DND-41 (cell line): ENCODE measurements at regions not wholly inside any gene's neighbourhood (a gene's known extent, or its start where the extent isn't known, plus 50 kb on each side); places are given as distances from the start of the nearest gene placed in this dataset.
"Not testable (repeated sequence)": the region's sequence is repeated elsewhere in the genome, so short reads cannot be mapped to it uniquely, and the experiment has no call there.

ENCODE experiments used
- ATAC-seq: fragments of 200-7000 bp; cut with Tn5 transposase; 3 replicates; pipeline ENCODE4 v1.9.1; 2021; ENCODE audit warnings: low read depth; ENCODE audit not compliant: insufficient read depth
- DNase-seq: peaks from one replicate; pipeline ENCODE4 v3.0.0-alpha.2; 2020
- H2AFZ ChIP-seq: 2 replicates; pipeline ENCODE4 v1.6.0; 2012; ENCODE audit warnings: low read depth, low read length
- H3K27ac ChIP-seq: 2 replicates; pipeline ENCODE4 v1.5.1; 2012; ENCODE audit warnings: low read length, inconsistent platforms
- H3K27me3 ChIP-seq: fragments of 200-600 bp; sonication (generic); 2 replicates; pipeline ENCODE4 v1.6.0; 2012; ENCODE audit warnings: low read length, mild to moderate bottlenecking, inconsistent platforms; ENCODE audit not compliant: insufficient read depth, poor library complexity
- H3K36me3 ChIP-seq: 2 replicates; pipeline ENCODE4 v1.5.1; 2012; ENCODE audit warnings: low read length, inconsistent platforms; ENCODE audit not compliant: insufficient read depth
- H3K4me1 ChIP-seq: 2 replicates; pipeline ENCODE4 v1.5.1; 2012; ENCODE audit warnings: mild to moderate bottlenecking, low read length; ENCODE audit not compliant: insufficient read depth
- H3K4me2 ChIP-seq: 2 replicates; pipeline ENCODE4 v1.6.0; 2012; ENCODE audit warnings: mild to moderate bottlenecking, moderate library complexity, low read length, inconsistent platforms; ENCODE audit not compliant: insufficient read depth
- H3K4me3 ChIP-seq, 2 experiments: fragments of 200-600 bp in 1 of 2; shearing (Covaris generic) in 1 of 2; 2 replicates each; pipeline ENCODE4 v1.5.1; 2012 to 2016; ENCODE audit warnings: inconsistent platforms in 2 of 2, low read length in 2 of 2, mild to moderate bottlenecking in 2 of 2, low read depth in 1 of 2, moderate library complexity in 1 of 2
- H3K79me2 ChIP-seq: 2 replicates; pipeline ENCODE4 v1.6.0; 2012; ENCODE audit warnings: low read length, inconsistent platforms; ENCODE audit not compliant: insufficient read depth
- H3K9ac ChIP-seq: 2 replicates; pipeline ENCODE4 v1.6.0; 2012; ENCODE audit warnings: low read depth, mild to moderate bottlenecking, inconsistent platforms, low read length, moderate library complexity
- H3K9me3 ChIP-seq: 2 replicates; pipeline ENCODE4 v1.5.1; 2012; ENCODE audit warnings: low read length, moderate library complexity, mild to moderate bottlenecking, inconsistent platforms; ENCODE audit not compliant: insufficient read depth, severe bottlenecking
- H4K20me1 ChIP-seq: 2 replicates; pipeline ENCODE4 v1.6.0; 2012; ENCODE audit warnings: low read length; ENCODE audit not compliant: insufficient read depth
- CTCF ChIP-seq: IDR thresholded peaks from 2 replicates; pipeline ENCODE4 v1.5.1; 2012; ENCODE audit warnings: borderline replicate concordance, low read length, moderate library complexity, mild to moderate bottlenecking; ENCODE audit not compliant: poor library complexity, severe bottlenecking; ENCODE audit errors: extremely low read depth
- EZH2 ChIP-seq: IDR thresholded peaks from 3 replicates; pipeline ENCODE4 v1.6.1; 2012; ENCODE audit warnings: borderline replicate concordance, low read depth, mild to moderate bottlenecking, moderate library complexity, low read length, inconsistent platforms; ENCODE audit not compliant: severe bottlenecking

- no peak overlapping the region for H3K27ac ChIP-seq
- ATAC-seq = no peak
- H3K9ac ChIP-seq = no peak overlapping the region
- H4K20me1 ChIP-seq = no peaks in the 10 kb centered on the region
- no peak for DNase-seq
- H2AFZ ChIP-seq = no peak overlapping the region
- H3K79me2 ChIP-seq = no peaks in the 10 kb centered on the region
- H3K4me1 ChIP-seq = no peaks in the 10 kb centered on the region
- H3K36me3 ChIP-seq = no peaks in the 10 kb centered on the region
- H3K4me3 ChIP-seq = no peak overlapping the region
- H3K27me3 ChIP-seq = no peaks in the 10 kb centered on the region
- no peaks in the 10 kb centered on the region for H3K9me3 ChIP-seq
- H3K4me2 ChIP-seq = no peak overlapping the region
- TF ChIP-seq CTCF (no peak), EZH2 (no peak)
Observed at GRCh38 chr3:191026746-191027145, 164.3 kb upstream of the GMNC start.

GRCh38 chr3:191020730-191021396 lies 158.4 kb upstream of the GMNC start:
- TF ChIP-seq EZH2 (no peak), CTCF (no peak)
- ATAC-seq = no peak

GRCh38 chr3:191019855-191020254 lies 157.4 kb upstream of the GMNC start:
- H3K9me3 ChIP-seq = no peaks in the 10 kb centered on the region
- no peak overlapping the region for H3K27ac ChIP-seq
- TF ChIP-seq CTCF = no peak
- TF ChIP-seq EZH2 = no peak
- no peaks in the 10 kb centered on the region for H3K79me2 ChIP-seq
- DNase-seq (no peak), ATAC-seq (no peak)
- H3K4me1 ChIP-seq = no peaks in the 10 kb centered on the region
- no peak overlapping the region for H3K4me3 ChIP-seq
- H2AFZ ChIP-seq = no peak overlapping the region
- no peaks in the 10 kb centered on the region for H4K20me1 ChIP-seq
- no peaks in the 10 kb centered on the region for H3K36me3 ChIP-seq
- no peak overlapping the region for H3K9ac ChIP-seq
- H3K4me2 ChIP-seq = no peak overlapping the region
- no peaks in the 10 kb centered on the region for H3K27me3 ChIP-seq

More at GRCh38 chr3:191020730-191021396, 158.4 kb upstream of the GMNC start:
- H3K9ac ChIP-seq = no peak overlapping the region
- no peaks in the 10 kb centered on the region for H3K79me2 ChIP-seq
- H3K9me3 ChIP-seq = no peaks in the 10 kb centered on the region
- no peaks in the 10 kb centered on the region for H3K27me3 ChIP-seq
- no peak overlapping the region for H3K4me3 ChIP-seq
- no peak overlapping the region for H3K4me2 ChIP-seq
- H2AFZ ChIP-seq = no peak overlapping the region
- H3K4me1 ChIP-seq = no peaks in the 10 kb centered on the region
- H3K27ac ChIP-seq = no peak overlapping the region
- no peak for DNase-seq
- H4K20me1 ChIP-seq = no peaks in the 10 kb centered on the region
- no peaks in the 10 kb centered on the region for H3K36me3 ChIP-seq

GRCh38 chr3:191015960-191016359 lies 153.5 kb upstream of the GMNC start:
- H3K9me3 ChIP-seq, H3K4me3 ChIP-seq, H3K4me2 ChIP-seq, H3K4me1 ChIP-seq, H3K36me3 ChIP-seq, DNase-seq, H3K9ac ChIP-seq, H2AFZ ChIP-seq, H4K20me1 ChIP-seq, H3K27ac ChIP-seq, ATAC-seq, H3K79me2 ChIP-seq, H3K27me3 ChIP-seq: not testable (repeated sequence)
